GM19025 (cell line): ENCODE measurements at regions not wholly inside any gene's neighbourhood (a gene's known extent, or its start where the extent isn't known, plus 50 kb on each side); places are given as distances from the start of the nearest gene placed in this dataset.
A peak's percentile ranks its signal among the peaks of the same experiment; 100 is the strongest.

Experiments used
- ATAC-seq: cut with Tn5 transposase; IDR thresholded peaks from one replicate; pipeline ENCODE4 v1.9.1; 2021; ENCODE audit warnings: mild to moderate bottlenecking, low read depth, moderate library complexity; ENCODE audit not compliant: unreplicated experiment

GRCh38 chr5:61775901-61776300, 443.8 kb downstream of the ZSWIM6 start:
- ATAC-seq = no peak

GRCh38 chr5:61777292-61777691, 445.2 kb downstream of the ZSWIM6 start:
- no peak for ATAC-seq

- ATAC-seq = no peak
These were observed 447.7 kb downstream of the ZSWIM6 start for GRCh38 chr5:61779743-61780142.

- ATAC-seq = no peak
These were observed 451.4 kb downstream of the ZSWIM6 start for GRCh38 chr5:61783481-61783880.

GRCh38 chr5:61784341-61784740, 452.3 kb downstream of the ZSWIM6 start:
- ATAC-seq = no peak

GRCh38 chr5:61788548-61788947, 456.5 kb downstream of the ZSWIM6 start:
- ATAC-seq = no peak

- no peak for ATAC-seq
These were observed 457.9 kb downstream of the ZSWIM6 start for GRCh38 chr5:61790007-61790406.

GRCh38 chr5:61790678-61791077, 458.6 kb downstream of the ZSWIM6 start:
- peak; percentile 84 for ATAC-seq

- no peak for ATAC-seq
These were observed 464.7 kb downstream of the ZSWIM6 start for GRCh38 chr5:61796773-61797172.

GRCh38 chr5:61800450-61800849, 468.4 kb downstream of the ZSWIM6 start:
- ATAC-seq = no peak

- ATAC-seq = no peak
These were observed 469.1 kb downstream of the ZSWIM6 start for GRCh38 chr5:61801174-61801573.

- no peak for ATAC-seq
These were observed 470.4 kb downstream of the ZSWIM6 start for GRCh38 chr5:61802456-61802855.

- no peak for ATAC-seq
These were observed 473.0 kb downstream of the ZSWIM6 start for GRCh38 chr5:61805101-61805500.

- ATAC-seq = no peak
These were observed 474.5 kb downstream of the ZSWIM6 start for GRCh38 chr5:61806491-61807020.

GRCh38 chr5:61808091-61808490, 476.0 kb downstream of the ZSWIM6 start:
- ATAC-seq = no peak

GRCh38 chr5:61808909-61809308, 476.9 kb downstream of the ZSWIM6 start:
- no peak for ATAC-seq

GRCh38 chr5:61809651-61810050, 477.6 kb downstream of the ZSWIM6 start:
- ATAC-seq = no peak

GRCh38 chr5:61811052-61811451, 479.0 kb downstream of the ZSWIM6 start:
- no peak for ATAC-seq

GRCh38 chr5:61813361-61813760, 481.3 kb downstream of the ZSWIM6 start:
- no peak for ATAC-seq

- ATAC-seq = no peak
These were observed 483.3 kb downstream of the ZSWIM6 start for GRCh38 chr5:61815339-61815738.

GRCh38 chr5:61816146-61816545, 484.1 kb downstream of the ZSWIM6 start:
- ATAC-seq = no peak

- ATAC-seq = no peak
These were observed 484.8 kb downstream of the ZSWIM6 start for GRCh38 chr5:61816585-61817450.
